Panc1 (cell line): ENCODE measurements at regions not wholly inside any gene's neighbourhood (a gene's known extent, or its start where the extent isn't known, plus 50 kb on each side); places are given as distances from the start of the nearest gene placed in this dataset.

Source experiments
- ATAC-seq: fragments of 200-7000 bp; cut with Tn5 transposase; 2 replicates; pipeline ENCODE4 v1.9.1; 2020; ENCODE audit warnings: mild to moderate bottlenecking, moderate library complexity
- BruUV-seq: library from RNA; stranded (reverse); fragments of 400-500 nt; replicated peaks from 2 replicates; lab custom pipeline; 2021; lab: Mats Ljungman, UMichigan
- CTCF ChIA-PET: fragments of 300-600 bp; sonication (Branson Sonifier 250); formaldehyde crosslinking; loops from one replicate; lab custom pipeline; 2022; ENCODE audit warnings: antibody characterized with exemption; lab: Charles Lee
- POLR2A ChIA-PET: fragments of 300-600 bp; sonication (Branson Sonifier 250); formaldehyde crosslinking; loops from one replicate; lab custom pipeline; 2022; ENCODE audit warnings: antibody characterized with exemption; lab: Charles Lee
- DNase-seq: peaks from one replicate; pipeline ENCODE4 v3.0.0-alpha.2; 2010; ENCODE audit warnings: low read depth, low spot score
- H3K27ac ChIP-seq: 2 replicates; pipeline ENCODE4 v1.5.1; 2011; ENCODE audit warnings: mild to moderate bottlenecking, low read length, inconsistent platforms
- H3K27me3 ChIP-seq: fragments of 200-500 bp; sonication (Bioruptor generic); 2 replicates; pipeline ENCODE4 v1.6.0; 2014; ENCODE audit warnings: low read length, inconsistent platforms; ENCODE audit not compliant: control insufficient read depth, insufficient read depth
- H3K36me3 ChIP-seq: fragments of 200-500 bp; sonication (Bioruptor generic); 2 replicates; pipeline ENCODE4 v1.5.1; 2014; ENCODE audit warnings: inconsistent platforms, mild to moderate bottlenecking, low read length, moderate library complexity; ENCODE audit not compliant: control insufficient read depth, insufficient read depth
- H3K4me1 ChIP-seq: 2 replicates; pipeline ENCODE4 v1.5.1; 2011; ENCODE audit warnings: inconsistent platforms, mild to moderate bottlenecking, low read length, moderate library complexity; ENCODE audit not compliant: control insufficient read depth, insufficient read depth
- H3K4me3 ChIP-seq, 2 experiments: 2 replicates each; pipeline ENCODE4 v1.5.1; 2011 to 2012; ENCODE audit warnings: low read depth in 2 of 2, low read length in 2 of 2, mild to moderate bottlenecking in 2 of 2, inconsistent platforms in 1 of 2, moderate library complexity in 1 of 2
- H3K9me3 ChIP-seq: fragments of 200-500 bp; sonication (Bioruptor generic); 2 replicates; pipeline ENCODE4 v1.5.1; 2014; ENCODE audit warnings: low read depth, mild to moderate bottlenecking, inconsistent platforms, low read length, moderate library complexity; ENCODE audit not compliant: control insufficient read depth, insufficient read depth
- CTCF ChIP-seq: fragments of 450-650 bp; IDR thresholded peaks from 2 replicates; pipeline ENCODE4 v1.5.1; 2017; ENCODE audit warnings: mild to moderate bottlenecking
- POLR2AphosphoS5 ChIP-seq: IDR thresholded peaks from 2 replicates; pipeline ENCODE4 v1.6.1; 2012; ENCODE audit warnings: mild to moderate bottlenecking, low read depth, low read length, moderate library complexity
- SIN3A ChIP-seq: IDR thresholded peaks from 2 replicates; pipeline ENCODE4 v1.6.1; 2012; ENCODE audit warnings: low read depth, mild to moderate bottlenecking, low read length, moderate library complexity, borderline replicate concordance; ENCODE audit not compliant: insufficient read depth
- TCF7L2 ChIP-seq: IDR thresholded peaks from 2 replicates; pipeline ENCODE4 v1.6.1; 2011; ENCODE audit warnings: mild to moderate bottlenecking, low read depth, low read length, inconsistent platforms
- in situ Hi-C: cut with HindIII; loops from 2 replicates; pipeline ENCODE4 v1.10.0; 2016; ENCODE audit warnings: low sequenced_read_pairs, low pct_unique_long_range_greater_than_20kb
- intact Hi-C: fragments of 100-400 bp; cut with micrococcal nuclease; formaldehyde crosslinking; loops from one replicate; pipeline ENCODE4 v1.10.0; 2022; ENCODE audit not compliant: unreplicated experiment
- TF ChIP-seq, protein P1 (sequence below), 2 experiments: IDR thresholded peaks; 2 replicates each; pipeline ENCODE4 v1.6.1; 2011 to 2012; ENCODE audit warnings: low read depth in 2 of 2, control low read depth in 1 of 2, low read length in 1 of 2, mild to moderate bottlenecking in 1 of 2, moderate library complexity in 1 of 2; ENCODE audit not compliant: insufficient read depth in 1 of 2

- intact Hi-C loops (no loop called here), in situ Hi-C loops (no loop called here)
- TF ChIP-seq SIN3A (no peak), CTCF (no peak), POLR2AphosphoS5 (no peak), TCF7L2 (no peak)
- TF ChIP-seq, protein P1, sequence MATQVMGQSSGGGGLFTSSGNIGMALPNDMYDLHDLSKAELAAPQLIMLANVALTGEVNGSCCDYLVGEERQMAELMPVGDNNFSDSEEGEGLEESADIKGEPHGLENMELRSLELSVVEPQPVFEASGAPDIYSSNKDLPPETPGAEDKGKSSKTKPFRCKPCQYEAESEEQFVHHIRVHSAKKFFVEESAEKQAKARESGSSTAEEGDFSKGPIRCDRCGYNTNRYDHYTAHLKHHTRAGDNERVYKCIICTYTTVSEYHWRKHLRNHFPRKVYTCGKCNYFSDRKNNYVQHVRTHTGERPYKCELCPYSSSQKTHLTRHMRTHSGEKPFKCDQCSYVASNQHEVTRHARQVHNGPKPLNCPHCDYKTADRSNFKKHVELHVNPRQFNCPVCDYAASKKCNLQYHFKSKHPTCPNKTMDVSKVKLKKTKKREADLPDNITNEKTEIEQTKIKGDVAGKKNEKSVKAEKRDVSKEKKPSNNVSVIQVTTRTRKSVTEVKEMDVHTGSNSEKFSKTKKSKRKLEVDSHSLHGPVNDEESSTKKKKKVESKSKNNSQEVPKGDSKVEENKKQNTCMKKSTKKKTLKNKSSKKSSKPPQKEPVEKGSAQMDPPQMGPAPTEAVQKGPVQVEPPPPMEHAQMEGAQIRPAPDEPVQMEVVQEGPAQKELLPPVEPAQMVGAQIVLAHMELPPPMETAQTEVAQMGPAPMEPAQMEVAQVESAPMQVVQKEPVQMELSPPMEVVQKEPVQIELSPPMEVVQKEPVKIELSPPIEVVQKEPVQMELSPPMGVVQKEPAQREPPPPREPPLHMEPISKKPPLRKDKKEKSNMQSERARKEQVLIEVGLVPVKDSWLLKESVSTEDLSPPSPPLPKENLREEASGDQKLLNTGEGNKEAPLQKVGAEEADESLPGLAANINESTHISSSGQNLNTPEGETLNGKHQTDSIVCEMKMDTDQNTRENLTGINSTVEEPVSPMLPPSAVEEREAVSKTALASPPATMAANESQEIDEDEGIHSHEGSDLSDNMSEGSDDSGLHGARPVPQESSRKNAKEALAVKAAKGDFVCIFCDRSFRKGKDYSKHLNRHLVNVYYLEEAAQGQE (IDR thresholded peaks at IDR 0.05; ENCODE audit: insufficient read depth in 1 of 2, low read depth in 2 of 2, low read length in 1 of 2) = no peak
- ChIA-PET CTCF (no interaction called here), POLR2A (no interaction called here)
- Histone ChIP-seq H3K9me3 (no peaks in the 10 kb centered on the region), H3K4me3 (no peak overlapping the region), H3K27me3 (no peaks in the 10 kb centered on the region), H3K4me1 (no peaks in the 10 kb centered on the region), H3K27ac (no peak overlapping the region), H3K36me3 (no peaks in the 10 kb centered on the region)
- BruUV-seq = no TSS peak
- DNase-seq (no peak), ATAC-seq (no peak)
Measured at GRCh38 chr6:91117550-91117949, 530.7 kb upstream of the MAP3K7 start.

DNA sequence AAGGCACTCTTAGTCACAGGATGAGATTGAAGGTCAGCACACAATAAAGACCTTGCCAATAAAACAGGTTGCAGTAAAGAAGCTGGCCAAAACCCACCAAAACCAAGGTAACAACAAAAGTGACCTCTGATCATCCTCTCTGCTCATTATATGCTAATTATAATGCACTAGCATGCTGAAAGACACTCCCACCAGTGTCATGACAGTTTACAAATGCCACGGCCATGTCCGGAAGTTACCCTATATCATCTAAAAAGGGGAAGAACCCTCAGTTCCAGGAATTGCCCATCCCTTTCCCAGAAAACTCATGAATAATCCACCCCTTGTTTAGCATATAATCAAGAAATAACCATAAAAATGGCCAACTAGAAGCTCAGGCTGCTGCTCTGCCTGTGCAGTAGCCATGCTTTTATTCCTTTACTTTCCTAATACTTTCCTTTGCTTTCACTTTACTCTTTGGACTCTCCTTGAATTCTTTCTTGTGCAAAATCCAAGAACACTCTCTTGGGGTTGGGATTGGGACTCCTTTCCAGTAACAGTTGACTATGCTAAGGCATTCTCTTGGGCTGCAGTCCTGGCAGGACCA is 527.3 kb upstream of the MAP3K7 start:
- no TSS peak for BruUV-seq
- Histone ChIP-seq H3K27ac (no peak overlapping the region), H3K36me3 (no peaks in the 10 kb centered on the region), H3K4me1 (no peaks in the 10 kb centered on the region), H3K4me3 (no peak overlapping the region), H3K27me3 (no peaks in the 10 kb centered on the region), H3K9me3 (no peaks in the 10 kb centered on the region)
- TF ChIP-seq TCF7L2 = no peak
- no peak for TF ChIP-seq SIN3A
- TF ChIP-seq POLR2AphosphoS5 = no peak
- no peak for TF ChIP-seq CTCF
- TF ChIP-seq, protein P1 (IDR thresholded peaks at IDR 0.05; ENCODE audit: insufficient read depth in 1 of 2, low read depth in 2 of 2, low read length in 1 of 2) = no peak
- CTCF ChIA-PET = no interaction called here
- intact Hi-C loops = no loop called here
- POLR2A ChIA-PET = no interaction called here
- DNase-seq (no peak), ATAC-seq (no peak)
- in situ Hi-C loops = no loop called here
